B cell (primary cell): ENCODE measurements at regions not wholly inside any gene's neighbourhood (a gene's known extent, or its start where the extent isn't known, plus 50 kb on each side); places are given as distances from the start of the nearest gene placed in this dataset.

ENCODE experiments used
- ATAC-seq: fragments of 200-7000 bp; cut with Tn5 transposase; one replicate; pipeline ENCODE4 v1.10.0; 2021; ENCODE audit warnings: low read depth, mild to moderate bottlenecking, moderate number of reproducible peaks, moderate library complexity
- CTCF ChIA-PET: fragments of 350-600 bp; sonication (Branson Sonifier 250); formaldehyde crosslinking; loops from one replicate; lab custom pipeline; 2021; ENCODE audit warnings: antibody characterized with exemption, inconsistent platforms; lab: Charles Lee
- POLR2A ChIA-PET: fragments of 350-600 bp; sonication (Branson Sonifier 250); formaldehyde crosslinking; loops from one replicate; lab custom pipeline; 2021; ENCODE audit warnings: antibody characterized with exemption; lab: Charles Lee
- DNase-seq: peaks from one replicate; pipeline ENCODE4 v3.0.0; 2013
- H2AFZ ChIP-seq: 2 replicates; pipeline ENCODE4 v1.6.1; 2012; ENCODE audit warnings: mild to moderate bottlenecking, low read depth, low read length; ENCODE audit not compliant: insufficient read depth, poor library complexity, severe bottlenecking
- H3K27ac ChIP-seq, 2 donors: 1 replicate in 1 of 2; 2 replicates in 1 of 2; pipeline ENCODE4 v1.5.1; 2012 to 2013; ENCODE audit warnings: low read length in 2 of 2, mild to moderate bottlenecking in 2 of 2, moderate library complexity in 1 of 2
- H3K27me3 ChIP-seq, 4 experiments: fragments of 200-600 bp in 1 of 4; sonication (generic) in 1 of 4; replicated peaks in 1 of 4; 1 replicate in 2 of 4; 2 replicates in 2 of 4; pipeline versions ENCODE4 v1.6.1 to v1.7.0; 2013 to 2016; ENCODE audit warnings: low read length in 3 of 4, mild to moderate bottlenecking in 2 of 4, mixed read lengths in 1 of 4, moderate library complexity in 1 of 4; ENCODE audit not compliant: insufficient read depth in 4 of 4, control insufficient read depth in 3 of 4; ENCODE audit errors: control extremely low read depth in 1 of 4
- H3K36me3 ChIP-seq, 2 experiments: replicated peaks in 1 of 2; 1 replicate in 1 of 2; 2 replicates in 1 of 2; pipeline versions ENCODE4 v1.6.1 to v1.7.1; 2013; ENCODE audit warnings: low read length in 1 of 2; ENCODE audit not compliant: insufficient read depth in 2 of 2, control insufficient read depth in 1 of 2; ENCODE audit errors: control extremely low read depth in 1 of 2, extremely low read depth in 1 of 2
- H3K4me1 ChIP-seq, 2 donors: fragments of 200-600 bp in 1 of 2; sonication (generic) in 1 of 2; 1 replicate in 1 of 2; 2 replicates in 1 of 2; pipeline versions ENCODE4 v1.5.1 to v1.6.1; 2013 to 2017; ENCODE audit warnings: low read length in 2 of 2; ENCODE audit not compliant: control insufficient read depth in 2 of 2, insufficient read depth in 2 of 2
- H3K4me2 ChIP-seq: replicated peaks from 2 replicates; pipeline ENCODE3; 2012; ENCODE audit warnings: mild to moderate bottlenecking, low read depth, low read length; ENCODE audit not compliant: poor library complexity, severe bottlenecking
- H3K4me3 ChIP-seq, 5 experiments: fragments of 200-600 bp in 1 of 5; sonication (generic) in 1 of 5; 1 replicate in 3 of 5; 2 replicates in 2 of 5; pipeline versions ENCODE4 v1.5.1 to v1.7.0; 2011 to 2016; ENCODE audit warnings: low read length in 4 of 5, mild to moderate bottlenecking in 4 of 5, low read depth in 2 of 5, control low read depth in 1 of 5, moderate library complexity in 1 of 5; ENCODE audit not compliant: insufficient read depth in 1 of 5; ENCODE audit errors: control extremely low read depth in 1 of 5, extremely low read depth in 1 of 5
- H3K79me2 ChIP-seq: fragments of 200-600 bp; sonication (generic); one replicate; pipeline ENCODE4 v1.6.0; 2016; ENCODE audit warnings: low read length; ENCODE audit not compliant: control insufficient read depth, insufficient read depth
- H3K9ac ChIP-seq: fragments of 200-600 bp; sonication (generic); 2 replicates; pipeline ENCODE4 v1.6.1; 2017; ENCODE audit warnings: mild to moderate bottlenecking, low read length, moderate library complexity
- H3K9me3 ChIP-seq, 3 donors: one replicate each; pipeline versions ENCODE4 v1.6.1 to v1.7.1; 2013; ENCODE audit warnings: low read length in 2 of 3; ENCODE audit not compliant: control insufficient read depth in 2 of 3, insufficient read depth in 1 of 3; ENCODE audit errors: control extremely low read depth in 1 of 3
- H4K20me1 ChIP-seq: 2 replicates; pipeline ENCODE4 v1.6.0; 2012; ENCODE audit warnings: mild to moderate bottlenecking, low read length; ENCODE audit not compliant: insufficient read depth, control insufficient read depth, poor library complexity, severe bottlenecking
- H3K27ac Mint-ChIP-seq: one replicate; pipeline ENCODE4 v1.8.0; 2021; ENCODE audit warnings: mixed read lengths
- H3K27me3 Mint-ChIP-seq: one replicate; pipeline ENCODE4 v1.8.0; 2021; ENCODE audit warnings: mixed read lengths
- H3K4me1 Mint-ChIP-seq: one replicate; pipeline ENCODE4 v1.8.0; 2021; ENCODE audit warnings: mixed read lengths
- H3K4me3 Mint-ChIP-seq: one replicate; pipeline ENCODE4 v1.8.0; 2021; ENCODE audit warnings: mixed read lengths
- H3K9me3 Mint-ChIP-seq: one replicate; pipeline ENCODE4 v1.8.0; 2022; ENCODE audit warnings: mixed read lengths; ENCODE audit not compliant: insufficient read depth
- CTCF ChIP-seq: fragments of 200-600 bp; IDR thresholded peaks from one replicate; pipeline ENCODE4 v1.8.0; 2022; ENCODE audit warnings: antibody characterized with exemption, mild to moderate bottlenecking
- EZH2 ChIP-seq: IDR thresholded peaks from 2 replicates; pipeline ENCODE4 v1.6.1; 2012; ENCODE audit warnings: borderline replicate concordance, low read depth, mild to moderate bottlenecking, moderate library complexity, low read length; ENCODE audit not compliant: insufficient read depth, poor library complexity, severe bottlenecking
- WGBS: methylation state at CpG from one replicate; pipeline ENCODE4 v1.1.5; 2013; ENCODE audit warnings: missing lambda C conversion rate; ENCODE audit not compliant: insufficient coverage; 5-methylcytosine and 5-hydroxymethylcytosine counted together
- intact Hi-C: fragments of 100-400 bp; cut with micrococcal nuclease; formaldehyde crosslinking; loops from one replicate; pipeline ENCODE4 v1.10.0; 2022

- H3K9me3 ChIP-seq, result peaks cover 0 to 9% (median 0%) of the 10 kb centered on the region in 3 donors
- ChIA-PET POLR2A (no interaction called here), CTCF (no interaction called here)
- H3K4me3 ChIP-seq, result no peak overlapping the region
- no peaks in the 10 kb centered on the region for H3K4me1 ChIP-seq
- ATAC-seq (no peak), DNase-seq (no peak)
- no peaks in the 10 kb centered on the region for H3K27me3 ChIP-seq
- intact Hi-C loops, result no loop called here
- Mint-ChIP-seq H3K4me3 (no peak overlapping the region), H3K27me3 (no peaks in the 10 kb centered on the region), H3K27ac (no peak overlapping the region), H3K4me1 (no peaks in the 10 kb centered on the region), H3K9me3 (peaks cover 4% of the 10 kb centered on the region)
- H3K36me3 ChIP-seq, result no peaks in the 10 kb centered on the region
- TF ChIP-seq EZH2 (no peak), CTCF (no peak)
- no peak overlapping the region for H2AFZ ChIP-seq
- WGBS, result 91% methylated on average over 4 of the region's 5 CpGs
- H3K4me2 ChIP-seq, result no peak overlapping the region
- H3K27ac ChIP-seq, result no peak overlapping the region
- no peaks in the 10 kb centered on the region for H3K79me2 ChIP-seq
- H3K9ac ChIP-seq, result no peak overlapping the region
- H4K20me1 ChIP-seq, result no peaks in the 10 kb centered on the region
These were observed 537.1 kb upstream of the CDH18 start for GRCh38 chr5:20524991-20525529.

GRCh38 chr5:20522905-20523482 lies 535.0 kb upstream of the CDH18 start:
- Histone ChIP-seq H3K9me3 (peaks cover 0 to 9% (median 0%) of the 10 kb centered on the region in 3 donors), H3K9ac (no peak overlapping the region), H3K27me3 (no peaks in the 10 kb centered on the region), H3K4me1 (no peaks in the 10 kb centered on the region), H3K4me3 (no peak overlapping the region), H3K27ac (no peak overlapping the region), H3K79me2 (no peaks in the 10 kb centered on the region), H4K20me1 (no peaks in the 10 kb centered on the region), H2AFZ (no peak overlapping the region), H3K36me3 (no peaks in the 10 kb centered on the region), H3K4me2 (no peak overlapping the region)
- DNase-seq (no peak), ATAC-seq (no peak)
- Mint-ChIP-seq H3K9me3 (no peaks in the 10 kb centered on the region), H3K4me1 (no peaks in the 10 kb centered on the region), H3K4me3 (no peak overlapping the region), H3K27me3 (no peaks in the 10 kb centered on the region), H3K27ac (no peak overlapping the region)
- CTCF ChIA-PET, result no interaction called here
- intact Hi-C loops, result no loop called here
- TF ChIP-seq CTCF, result no peak
- no peak for TF ChIP-seq EZH2
- 60% methylated on average over 1 of the region's 3 CpGs for WGBS
- POLR2A ChIA-PET, result no interaction called here
